LNCAP (cell line): ENCODE measurements at regions not wholly inside any gene's neighbourhood (a gene's known extent, or its start where the extent isn't known, plus 50 kb on each side); places are given as distances from the start of the nearest gene placed in this dataset.

Experiments
- CTCF ChIP-seq: fragments of 450-650 bp; IDR thresholded peaks from 2 replicates; pipeline ENCODE4 v1.5.1; 2017; ENCODE audit warnings: mild to moderate bottlenecking

- TF ChIP-seq CTCF, result no peak
Measured at GRCh38 chr3:46146548-46146947, 61.6 kb downstream of the CCR1 start.

- TF ChIP-seq CTCF, result no peak
Measured at GRCh38 chr3:46146021-46146420, 62.1 kb downstream of the CCR1 start.

- no peak for TF ChIP-seq CTCF
Measured at GRCh38 chr3:46145147-46145546, 63.0 kb downstream of the CCR1 start.

GRCh38 chr3:46143951-46144473 is 64.1 kb downstream of the CCR1 start:
- no peak for TF ChIP-seq CTCF

GRCh38 chr3:46141813-46142212 is 66.3 kb downstream of the CCR1 start:
- no peak for TF ChIP-seq CTCF

GRCh38 chr3:46138581-46138980 is 69.5 kb downstream of the CCR1 start:
- no peak for TF ChIP-seq CTCF

GRCh38 chr3:46135475-46135874 is 72.6 kb downstream of the CCR1 start:
- TF ChIP-seq CTCF, result no peak

- TF ChIP-seq CTCF, result no peak
Measured at GRCh38 chr3:46133285-46133684, 74.8 kb downstream of the CCR1 start.
